MCF 10A (cell line): ENCODE measurements at regions not wholly inside any gene's neighbourhood (a gene's known extent, or its start where the extent isn't known, plus 50 kb on each side); places are given as distances from the start of the nearest gene placed in this dataset.

Source experiments
- BruUV-seq: library from RNA; stranded (reverse); fragments of 400-500 nt; replicated peaks from 2 replicates; lab custom pipeline; 2021; lab: Mats Ljungman, UMichigan
- CTCF ChIA-PET: fragments of 300-600 bp; sonication (Branson Sonifier 250); formaldehyde crosslinking; extraction: SDS; loops from one replicate; lab custom pipeline; 2021; ENCODE audit warnings: antibody characterized with exemption, inconsistent platforms; lab: Yijun Ruan, JAX
- POLR2A ChIA-PET: fragments of 300-600, 350-650 bp; sonication (Branson Sonifier 250); formaldehyde crosslinking; extraction: SDS; loops from one replicate; lab custom pipeline; 2020; ENCODE audit warnings: antibody characterized with exemption, inconsistent platforms; lab: Yijun Ruan, JAX
- DNase-seq: peaks from one replicate; pipeline ENCODE4 v3.0.0-alpha.2; 2018; ENCODE audit not compliant: unreplicated experiment
- H3K27ac Mint-ChIP-seq: one replicate; pipeline ENCODE4 v1.8.0; 2022; ENCODE audit warnings: mild to moderate bottlenecking, low read depth, mixed read lengths; ENCODE audit not compliant: unreplicated experiment
- H3K27me3 Mint-ChIP-seq: one replicate; pipeline ENCODE4 v1.8.0; 2022; ENCODE audit warnings: mixed read lengths; ENCODE audit not compliant: insufficient read depth, unreplicated experiment
- H3K36me3 Mint-ChIP-seq: one replicate; pipeline ENCODE4 v1.8.0; 2022; ENCODE audit warnings: mild to moderate bottlenecking, moderate library complexity, mixed read lengths; ENCODE audit not compliant: insufficient read depth, unreplicated experiment
- H3K4me1 Mint-ChIP-seq: one replicate; pipeline ENCODE4 v1.8.0; 2022; ENCODE audit warnings: mixed read lengths; ENCODE audit not compliant: insufficient read depth, unreplicated experiment
- H3K4me3 Mint-ChIP-seq: one replicate; pipeline ENCODE4 v1.8.0; 2022; ENCODE audit warnings: mild to moderate bottlenecking, moderate library complexity, mixed read lengths; ENCODE audit not compliant: unreplicated experiment
- H3K9me3 Mint-ChIP-seq: one replicate; pipeline ENCODE4 v1.8.0; 2022; ENCODE audit warnings: mixed read lengths; ENCODE audit not compliant: unreplicated experiment
- CTCF ChIP-seq: fragments of 200-600 bp; IDR thresholded peaks from one replicate; pipeline ENCODE4 v1.8.0; 2022; ENCODE audit warnings: antibody characterized with exemption, mild to moderate bottlenecking; ENCODE audit not compliant: unreplicated experiment
- intact Hi-C: fragments of 100-400 bp; cut with micrococcal nuclease; formaldehyde crosslinking; loops from 2 replicates; pipeline ENCODE4 v1.14.1; 2022

- CTCF ChIA-PET, result interaction anchor here (0.6 to 1.4 kb wide), 2 partner anchors 11 to 226 kb away, joined by 3 read pairs; no protein-coding TSS in a partner anchor
- DNase-seq, result peak; percentile 46
- no peak overlapping the region for H3K27ac Mint-ChIP-seq
- intact Hi-C loops, result no loop called here
- H3K27me3 Mint-ChIP-seq, result no peaks in the 10 kb centered on the region
- no peaks in the 10 kb centered on the region for H3K9me3 Mint-ChIP-seq
- no TSS peak for BruUV-seq
- TF ChIP-seq CTCF, result no peak
- H3K4me3 Mint-ChIP-seq, result no peak overlapping the region
- H3K36me3 Mint-ChIP-seq, result no peaks in the 10 kb centered on the region
- peaks cover 8% of the 10 kb centered on the region for H3K4me1 Mint-ChIP-seq
- POLR2A ChIA-PET, result no interaction called here
Measured at GRCh38 chr5:54758038-54758437, 227.4 kb downstream of the ESM1 start.

GRCh38 chr5:54757541-54757940 lies 227.9 kb downstream of the ESM1 start:
- H3K36me3 Mint-ChIP-seq, result no peaks in the 10 kb centered on the region
- H3K27me3 Mint-ChIP-seq, result no peaks in the 10 kb centered on the region
- H3K4me1 Mint-ChIP-seq, result peaks cover 8% of the 10 kb centered on the region
- intact Hi-C loops, result no loop called here
- BruUV-seq, result no TSS peak
- ChIA-PET POLR2A (interaction anchor here (2.2 kb wide), 1 partner anchor 88 kb away, joined by 6 read pairs; no protein-coding TSS in a partner anchor), CTCF (interaction anchor here (0.6 to 1.4 kb wide), 2 partner anchors 11 to 226 kb away, joined by 3 read pairs; no protein-coding TSS in a partner anchor)
- DNase-seq, result no peak
- no peak overlapping the region for H3K27ac Mint-ChIP-seq
- no peak for TF ChIP-seq CTCF
- no peaks in the 10 kb centered on the region for H3K9me3 Mint-ChIP-seq
- no peak overlapping the region for H3K4me3 Mint-ChIP-seq

- H3K9me3 Mint-ChIP-seq, result no peaks in the 10 kb centered on the region
- no peak overlapping the region for H3K4me3 Mint-ChIP-seq
- H3K4me1 Mint-ChIP-seq, result peaks cover 8% of the 10 kb centered on the region
- intact Hi-C loops, result no loop called here
- ChIA-PET CTCF (interaction anchor here (0.7 kb wide), 1 partner anchor 14 kb away, joined by 4 read pairs; no protein-coding TSS in a partner anchor), POLR2A (interaction anchor here (2.2 kb wide), 1 partner anchor 88 kb away, joined by 6 read pairs; no protein-coding TSS in a partner anchor)
- BruUV-seq, result no TSS peak
- H3K27ac Mint-ChIP-seq, result no peak overlapping the region
- H3K27me3 Mint-ChIP-seq, result no peaks in the 10 kb centered on the region
- DNase-seq, result no peak
- TF ChIP-seq CTCF, result no peak
- no peaks in the 10 kb centered on the region for H3K36me3 Mint-ChIP-seq
Measured at GRCh38 chr5:54756796-54757402, 228.5 kb downstream of the ESM1 start.

- POLR2A ChIA-PET, result interaction anchor here (2.2 kb wide), 1 partner anchor 89 kb away, joined by 6 read pairs; no protein-coding TSS in a partner anchor
- H3K4me3 Mint-ChIP-seq, result no peak overlapping the region
- peaks cover 8% of the 10 kb centered on the region for H3K4me1 Mint-ChIP-seq
- DNase-seq, result no peak
- no peak overlapping the region for H3K27ac Mint-ChIP-seq
- H3K27me3 Mint-ChIP-seq, result no peaks in the 10 kb centered on the region
- TF ChIP-seq CTCF, result no peak
- CTCF ChIA-PET, result interaction anchor here (0.6 to 0.7 kb wide), 3 partner anchors 14 to 1547 kb away, joined by 3 to 4 read pairs (median 3); no protein-coding TSS in a partner anchor
- intact Hi-C loops, result no loop called here
- no peaks in the 10 kb centered on the region for H3K36me3 Mint-ChIP-seq
- BruUV-seq, result no TSS peak
- no peaks in the 10 kb centered on the region for H3K9me3 Mint-ChIP-seq
Measured at GRCh38 chr5:54756301-54756700, 229.1 kb downstream of the ESM1 start.
